HepG2 (cell line): ENCODE measurements at regions not wholly inside any gene's neighbourhood (a gene's known extent, or its start where the extent isn't known, plus 50 kb on each side); places are given as distances from the start of the nearest gene placed in this dataset.

ENCODE experiments used
- ATAC-seq: fragments of 200-7000 bp; cut with Tn5 transposase; 3 replicates; pipeline ENCODE4 v1.9.1; 2020; ENCODE audit warnings: mild to moderate bottlenecking, moderate library complexity
- BruUV-seq: library from RNA; stranded (reverse); fragments of 400-500 nt; replicated peaks from 2 replicates; lab custom pipeline; 2021; lab: Mats Ljungman, UMichigan
- CTCF ChIA-PET: fragments of 300-600 bp; formaldehyde crosslinking; extraction: SDS; loops from one replicate; lab custom pipeline; 2021; ENCODE audit warnings: low total read pairs, inconsistent platforms, low intra/inter-chr PET ratio; lab: Yijun Ruan, JAX
- POLR2A ChIA-PET: fragments of 350-600 bp; sonication (Branson Sonifier 250); formaldehyde crosslinking; loops from one replicate; lab custom pipeline; 2020; ENCODE audit warnings: antibody characterized with exemption, inconsistent platforms; lab: Yijun Ruan, JAX
- DNase-seq: peaks from one replicate; pipeline ENCODE4 v3.0.0-alpha.2; 2015; ENCODE audit warnings: low spot score
- FAIRE-seq: peaks from 3 replicates; lab custom pipeline; 2011; peaks lifted over from hg19 to GRCh38; lab: Jason Lieb, UNC
- H2AFZ ChIP-seq: one replicate; pipeline ENCODE4 v1.6.1; 2011; ENCODE audit warnings: low read length, inconsistent platforms
- H3K27ac ChIP-seq: fragments of 300-600 bp; 3 replicates; pipeline ENCODE4 v1.8.0; 2011; ENCODE audit warnings: mixed run types, mild to moderate bottlenecking, mixed read lengths, low read length, inconsistent platforms; ENCODE audit not compliant: insufficient read depth; ENCODE audit errors: extremely low read length
- H3K27me3 ChIP-seq, 2 experiments: fragments of 200-600 bp in 1 of 2; 2 replicates in 1 of 2; 3 replicates in 1 of 2; pipeline versions ENCODE4 v1.6.0 to v1.8.0; 2011; ENCODE audit warnings: low read length in 2 of 2, mild to moderate bottlenecking in 2 of 2, moderate library complexity in 2 of 2, inconsistent platforms in 1 of 2; ENCODE audit not compliant: insufficient read depth in 2 of 2, control insufficient read depth in 1 of 2
- H3K36me3 ChIP-seq, 2 experiments: fragments of 200-600 bp in 1 of 2; replicated peaks in 1 of 2; 2 replicates in 1 of 2; 3 replicates in 1 of 2; pipeline versions ENCODE4 v1.5.1 to v1.8.0; 2011; ENCODE audit warnings: low read length in 2 of 2, inconsistent platforms in 1 of 2; ENCODE audit not compliant: insufficient read depth in 2 of 2, control insufficient read depth in 1 of 2
- H3K4me1 ChIP-seq: 2 replicates; pipeline ENCODE4 v1.5.1; 2012; ENCODE audit warnings: low read length, inconsistent platforms; ENCODE audit not compliant: insufficient read depth
- H3K4me2 ChIP-seq: 2 replicates; pipeline ENCODE4 v1.6.0; 2011; ENCODE audit warnings: low read depth, low read length, inconsistent platforms
- H3K4me3 ChIP-seq, 3 experiments: fragments of 200-600 bp in 1 of 3; sonication (generic), shearing (Covaris generic) in 1 of 3; replicated peaks in 1 of 3; 2 replicates each; pipeline ENCODE4 v1.5.1; 2011 to 2016; ENCODE audit warnings: low read length in 3 of 3, inconsistent platforms in 2 of 3, low read depth in 2 of 3, mild to moderate bottlenecking in 2 of 3, control low read depth in 1 of 3, mixed read lengths in 1 of 3; ENCODE audit not compliant: insufficient read depth in 1 of 3
- H3K79me2 ChIP-seq: one replicate; pipeline ENCODE4 v1.6.1; 2011; ENCODE audit warnings: low read length, inconsistent platforms; ENCODE audit not compliant: insufficient read depth
- H3K9ac ChIP-seq: 2 replicates; pipeline ENCODE4 v1.6.0; 2011; ENCODE audit warnings: mild to moderate bottlenecking, low read depth, low read length, inconsistent platforms; ENCODE audit not compliant: insufficient read depth
- H3K9me3 ChIP-seq: 2 replicates; pipeline ENCODE4 v1.5.1; 2012; ENCODE audit warnings: mild to moderate bottlenecking, low read length
- H4K20me1 ChIP-seq: 2 replicates; pipeline ENCODE4 v1.6.0; 2011; ENCODE audit warnings: inconsistent platforms, mild to moderate bottlenecking, low read length, moderate library complexity; ENCODE audit not compliant: insufficient read depth
- GTF2F1 ChIP-seq: fragments of 150-350 bp; IDR thresholded peaks from 2 replicates; pipeline ENCODE4 v1.6.1; 2014; ENCODE audit warnings: low read length
- HMG20B ChIP-seq: conservative IDR thresholded peaks from 2 replicates; pipeline ENCODE4 v1.6.1; 2016; ENCODE audit warnings: missing genetic modification reagents, missing compliant biosample characterization
- KDM5B ChIP-seq: sonication (generic); formaldehyde crosslinking; IDR thresholded peaks from 2 replicates; pipeline ENCODE4 v1.4.0; 2020; ENCODE audit warnings: missing genetic modification reagents, mild to moderate bottlenecking, borderline replicate concordance
- PAF1 ChIP-seq: IDR thresholded peaks from 2 replicates; pipeline ENCODE4 v1.6.1; 2016; ENCODE audit warnings: missing genetic modification reagents, missing compliant biosample characterization
- RFX5 ChIP-seq: IDR thresholded peaks from 2 replicates; pipeline ENCODE4 v1.6.1; 2011; ENCODE audit warnings: low read depth, low read length, improper control_type of control experiment
- ZSCAN20 ChIP-seq: sonication (generic); formaldehyde crosslinking; IDR thresholded peaks from 2 replicates; pipeline ENCODE4 v1.4.0; 2020; ENCODE audit warnings: missing genetic modification reagents, mild to moderate bottlenecking, borderline replicate concordance
- WGBS: methylation state at CpG from one replicate; pipeline ENCODE4 v1.1.6; 2017; ENCODE audit warnings: low lambda C conversion rate; 5-methylcytosine and 5-hydroxymethylcytosine counted together
- in situ Hi-C: cut with HindIII; loops from 2 replicates; pipeline ENCODE4 v1.10.0; 2017; ENCODE audit warnings: low pct_unique_long_range_greater_than_20kb; ENCODE audit not compliant: extremely low pct_ligation_motif_present
- intact Hi-C: fragments of 100-400 bp; cut with micrococcal nuclease; formaldehyde crosslinking; loops from one replicate; pipeline ENCODE4 v1.10.0; 2022; ENCODE audit not compliant: unreplicated experiment
- TF ChIP-seq, protein P1 (sequence below): sonication (generic); formaldehyde crosslinking; IDR thresholded peaks from 2 replicates; pipeline ENCODE4 v1.9.0; 2021; ENCODE audit warnings: missing genetic modification reagents, mild to moderate bottlenecking, borderline replicate concordance
- TF ChIP-seq, protein P2 (sequence below): sonication (generic); formaldehyde crosslinking; IDR thresholded peaks from 2 replicates; pipeline ENCODE4 v1.4.0; 2020; ENCODE audit warnings: missing genetic modification reagents
- TF ChIP-seq, protein P3 (sequence below): sonication (generic); formaldehyde crosslinking; IDR thresholded peaks from 2 replicates; pipeline ENCODE4 v1.4.0; 2020; ENCODE audit warnings: low read depth, mild to moderate bottlenecking, missing genetic modification reagents

GRCh38 chr3:146912241-146913015 lies 307.3 kb upstream of the PLSCR5 start (continued):
- TF ChIP-seq, protein P1, sequence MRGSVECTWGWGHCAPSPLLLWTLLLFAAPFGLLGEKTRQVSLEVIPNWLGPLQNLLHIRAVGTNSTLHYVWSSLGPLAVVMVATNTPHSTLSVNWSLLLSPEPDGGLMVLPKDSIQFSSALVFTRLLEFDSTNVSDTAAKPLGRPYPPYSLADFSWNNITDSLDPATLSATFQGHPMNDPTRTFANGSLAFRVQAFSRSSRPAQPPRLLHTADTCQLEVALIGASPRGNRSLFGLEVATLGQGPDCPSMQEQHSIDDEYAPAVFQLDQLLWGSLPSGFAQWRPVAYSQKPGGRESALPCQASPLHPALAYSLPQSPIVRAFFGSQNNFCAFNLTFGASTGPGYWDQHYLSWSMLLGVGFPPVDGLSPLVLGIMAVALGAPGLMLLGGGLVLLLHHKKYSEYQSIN (CRISPR knock-in tag), result no peak
- TF ChIP-seq GTF2F1, result no peak

- POLR2A ChIA-PET, result no interaction called here
- Histone ChIP-seq H3K9me3 (no peaks in the 10 kb centered on the region), H3K27ac (no peak overlapping the region), H3K27me3 (no peaks in the 10 kb centered on the region), H4K20me1 (no peaks in the 10 kb centered on the region), H3K4me3 (no peak overlapping the region), H3K9ac (no peak overlapping the region), H2AFZ (no peak overlapping the region), H3K4me2 (no peak overlapping the region), H3K36me3 (no peaks in the 10 kb centered on the region), H3K4me1 (no peaks in the 10 kb centered on the region), H3K79me2 (no peaks in the 10 kb centered on the region)
- CTCF ChIA-PET, result no interaction called here
- in situ Hi-C loops, result no loop called here
- no TSS peak for BruUV-seq
- WGBS, result 0% methylated on average over 3 of the region's 3 CpGs
- DNase-seq (no peak), ATAC-seq (no peak), FAIRE-seq (no peak)
- intact Hi-C loops, result no loop called here
- TF ChIP-seq, protein P2, sequence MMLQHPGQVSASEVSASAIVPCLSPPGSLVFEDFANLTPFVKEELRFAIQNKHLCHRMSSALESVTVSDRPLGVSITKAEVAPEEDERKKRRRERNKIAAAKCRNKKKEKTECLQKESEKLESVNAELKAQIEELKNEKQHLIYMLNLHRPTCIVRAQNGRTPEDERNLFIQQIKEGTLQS, result no peak
- TF ChIP-seq ZSCAN20 (CRISPR knock-in tag), result no peak
- no peak for TF ChIP-seq RFX5
- no peak for TF ChIP-seq PAF1 (CRISPR knock-in tag)
- TF ChIP-seq HMG20B, result no peak
- TF ChIP-seq, protein P3, sequence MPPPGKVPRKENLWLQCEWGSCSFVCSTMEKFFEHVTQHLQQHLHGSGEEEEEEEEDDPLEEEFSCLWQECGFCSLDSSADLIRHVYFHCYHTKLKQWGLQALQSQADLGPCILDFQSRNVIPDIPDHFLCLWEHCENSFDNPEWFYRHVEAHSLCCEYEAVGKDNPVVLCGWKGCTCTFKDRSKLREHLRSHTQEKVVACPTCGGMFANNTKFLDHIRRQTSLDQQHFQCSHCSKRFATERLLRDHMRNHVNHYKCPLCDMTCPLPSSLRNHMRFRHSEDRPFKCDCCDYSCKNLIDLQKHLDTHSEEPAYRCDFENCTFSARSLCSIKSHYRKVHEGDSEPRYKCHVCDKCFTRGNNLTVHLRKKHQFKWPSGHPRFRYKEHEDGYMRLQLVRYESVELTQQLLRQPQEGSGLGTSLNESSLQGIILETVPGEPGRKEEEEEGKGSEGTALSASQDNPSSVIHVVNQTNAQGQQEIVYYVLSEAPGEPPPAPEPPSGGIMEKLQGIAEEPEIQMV (CRISPR knock-in tag), result no peak
- no peak for TF ChIP-seq KDM5B (CRISPR knock-in tag)
Measured at GRCh38 chr3:146903927-146904326, 298.8 kb upstream of the PLSCR5 start.
